Fibroblast of lung (primary cell): ENCODE measurements at regions not wholly inside any gene's neighbourhood (a gene's known extent, or its start where the extent isn't known, plus 50 kb on each side); places are given as distances from the start of the nearest gene placed in this dataset.

Source experiments
- DNase-seq, 2 donors: peaks; one replicate each; pipeline versions ENCODE4 v3.0.0 to v3.0.0-alpha.2; 2010; ENCODE audit warnings: low read depth in 2 of 2
- H2AFZ ChIP-seq: 2 replicates; pipeline ENCODE4 v1.5.1; 2012; ENCODE audit warnings: low read length, control low read depth, inconsistent platforms
- H3K27ac ChIP-seq: 2 replicates; pipeline ENCODE4 v1.5.1; 2011; ENCODE audit warnings: low read length, control low read depth; ENCODE audit not compliant: insufficient read depth
- H3K27me3 ChIP-seq: 2 replicates; pipeline ENCODE4 v1.5.1; 2011; ENCODE audit warnings: mild to moderate bottlenecking, low read length; ENCODE audit not compliant: control insufficient read depth, insufficient read depth
- H3K36me3 ChIP-seq: 2 replicates; pipeline ENCODE4 v1.5.1; 2011; ENCODE audit warnings: low read length; ENCODE audit not compliant: control insufficient read depth, insufficient read depth
- H3K4me1 ChIP-seq: 2 replicates; pipeline ENCODE4 v1.5.1; 2011; ENCODE audit warnings: low read length; ENCODE audit not compliant: control insufficient read depth, insufficient read depth; ENCODE audit errors: extremely low read depth
- H3K4me2 ChIP-seq: 2 replicates; pipeline ENCODE4 v1.5.1; 2011; ENCODE audit warnings: low read length, control low read depth; ENCODE audit not compliant: insufficient read depth; ENCODE audit errors: extremely low read depth
- H3K4me3 ChIP-seq, 4 experiments: fragments of 200-600 bp in 1 of 4; sonication (generic) in 1 of 4; replicated peaks in 1 of 4; 2 replicates each; pipeline ENCODE4 v1.5.1; 2011 to 2016; ENCODE audit warnings: low read length in 4 of 4, low read depth in 3 of 4, mild to moderate bottlenecking in 3 of 4, control low read depth in 2 of 4, inconsistent platforms in 1 of 4, mixed read lengths in 1 of 4; ENCODE audit not compliant: insufficient read depth in 1 of 4; ENCODE audit errors: control extremely low read depth in 1 of 4
- H3K79me2 ChIP-seq: 2 replicates; pipeline ENCODE4 v1.5.1; 2012; ENCODE audit warnings: mild to moderate bottlenecking, low read length, inconsistent platforms; ENCODE audit not compliant: control insufficient read depth, insufficient read depth
- H3K9ac ChIP-seq: 2 replicates; pipeline ENCODE4 v1.5.1; 2011; ENCODE audit warnings: mild to moderate bottlenecking, low read length, control low read depth; ENCODE audit not compliant: insufficient read depth
- H3K9me3 ChIP-seq: 2 replicates; pipeline ENCODE4 v1.5.1; 2012; ENCODE audit warnings: low read depth, low read length; ENCODE audit not compliant: control insufficient read depth, insufficient read depth
- H4K20me1 ChIP-seq: 2 replicates; pipeline ENCODE4 v1.5.1; 2011; ENCODE audit warnings: low read length; ENCODE audit not compliant: control insufficient read depth, insufficient read depth; ENCODE audit errors: extremely low read depth
- CTCF ChIP-seq, 2 donors: IDR thresholded peaks in 1 of 2; conservative IDR thresholded peaks in 1 of 2; 1 replicate in 1 of 2; 2 replicates in 1 of 2; pipeline ENCODE4 v1.5.1; 2011 to 2012; ENCODE audit warnings: low read length in 2 of 2, control low read depth in 1 of 2, inconsistent platforms in 1 of 2, low read depth in 1 of 2, mild to moderate bottlenecking in 1 of 2
- EZH2 ChIP-seq: IDR thresholded peaks from 2 replicates; pipeline ENCODE4 v1.5.1; 2012; ENCODE audit warnings: low read length, control low read depth, mild to moderate bottlenecking; ENCODE audit errors: missing control alignments

- H3K27ac ChIP-seq: no peak overlapping the region
- no peaks in the 10 kb centered on the region for H3K4me1 ChIP-seq
- no peaks in the 10 kb centered on the region for H4K20me1 ChIP-seq
- TF ChIP-seq CTCF (conservative IDR thresholded peaks at IDR 0.05 in 1 of 2, IDR thresholded peaks at IDR 0.05 in 1 of 2; ENCODE audit: low read depth in 1 of 2, low read length in 2 of 2): no peak
- TF ChIP-seq EZH2: no peak
- H3K79me2 ChIP-seq: no peaks in the 10 kb centered on the region
- no peak overlapping the region for H2AFZ ChIP-seq
- H3K9me3 ChIP-seq: no peaks in the 10 kb centered on the region
- no peak for DNase-seq
- no peaks in the 10 kb centered on the region for H3K36me3 ChIP-seq
- H3K9ac ChIP-seq: no peak overlapping the region
- no peaks in the 10 kb centered on the region for H3K27me3 ChIP-seq
- H3K4me2 ChIP-seq: no peak overlapping the region
- H3K4me3 ChIP-seq: no peak overlapping the region
Measured at GRCh38 chr20:60334911-60335310, 376.7 kb downstream of the CDH26 start.

- no peak for DNase-seq
- Histone ChIP-seq H3K79me2 (no peaks in the 10 kb centered on the region), H4K20me1 (no peaks in the 10 kb centered on the region), H3K4me2 (no peak overlapping the region), H3K9ac (no peak overlapping the region), H3K36me3 (no peaks in the 10 kb centered on the region), H3K4me3 (no peak overlapping the region), H3K9me3 (no peaks in the 10 kb centered on the region), H2AFZ (no peak overlapping the region), H3K4me1 (no peaks in the 10 kb centered on the region), H3K27me3 (no peaks in the 10 kb centered on the region), H3K27ac (no peak overlapping the region)
- TF ChIP-seq CTCF (conservative IDR thresholded peaks at IDR 0.05 in 1 of 2, IDR thresholded peaks at IDR 0.05 in 1 of 2; ENCODE audit: low read depth in 1 of 2, low read length in 2 of 2) (no peak), EZH2 (no peak)
Measured at GRCh38 chr20:60338556-60338955, 380.3 kb downstream of the CDH26 start.

GRCh38 chr20:60339738-60340137, 381.5 kb downstream of the CDH26 start:
- Histone ChIP-seq H3K4me2 (no peak overlapping the region), H2AFZ (no peak overlapping the region), H3K79me2 (no peaks in the 10 kb centered on the region), H3K9ac (no peak overlapping the region), H3K27me3 (no peaks in the 10 kb centered on the region), H3K36me3 (no peaks in the 10 kb centered on the region), H3K4me1 (no peaks in the 10 kb centered on the region), H3K27ac (no peak overlapping the region), H3K4me3 (no peak overlapping the region), H4K20me1 (no peaks in the 10 kb centered on the region), H3K9me3 (no peaks in the 10 kb centered on the region)
- TF ChIP-seq CTCF (conservative IDR thresholded peaks at IDR 0.05 in 1 of 2, IDR thresholded peaks at IDR 0.05 in 1 of 2; ENCODE audit: low read depth in 1 of 2, low read length in 2 of 2): no peak
- no peak for TF ChIP-seq EZH2
- no peak for DNase-seq
